ENCODE measurements at regions not wholly inside any gene's neighbourhood (a gene's known extent, or its start where the extent isn't known, plus 50 kb on each side); places are given as distances from the start of the nearest gene placed in this dataset.

DNA sequence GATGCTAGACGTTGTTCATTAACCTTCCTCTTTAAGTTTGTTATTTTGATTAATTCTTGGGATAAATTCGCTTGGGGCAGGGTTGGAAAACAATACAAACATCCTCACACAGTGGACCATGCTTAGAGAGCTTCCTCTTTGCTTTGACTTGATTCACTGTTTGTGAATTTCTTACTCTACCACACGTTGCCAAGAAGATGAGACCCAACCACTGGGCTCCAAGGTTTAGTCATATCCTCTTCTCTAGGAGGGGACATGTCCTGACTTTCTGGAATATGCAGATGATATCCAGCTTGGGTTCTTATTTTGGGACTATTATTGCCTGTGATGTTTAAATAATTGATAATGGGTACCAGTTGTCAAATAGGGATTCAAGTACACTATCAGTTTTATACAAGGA is 428.2 kb downstream of the ATP23 start:
- ATAC-seq (no peak), DNase-seq (no peak)
- no peaks in the 10 kb centered on the region for H3K4me1 Mint-ChIP-seq
- no peak overlapping the region for H3K4me3 Mint-ChIP-seq
- H3K27me3 Mint-ChIP-seq = no peaks in the 10 kb centered on the region
- H3K9me3 ChIP-seq (ENCODE audit: control insufficient read depth, low read length, poor library complexity, severe bottlenecking) = no peaks in the 10 kb centered on the region
- no peak overlapping the region for H3K27ac Mint-ChIP-seq
- no peaks in the 10 kb centered on the region for H3K36me3 Mint-ChIP-seq (ENCODE audit: low read depth)

GRCh38 chr12:58372298-58372697 is 430.9 kb downstream of the ATP23 start:
- ATAC-seq = no peak
- no peak for DNase-seq
- Mint-ChIP-seq H3K27ac (no peak overlapping the region), H3K4me1 (no peaks in the 10 kb centered on the region), H3K36me3 (ENCODE audit: low read depth) (no peaks in the 10 kb centered on the region), H3K4me3 (no peak overlapping the region), H3K27me3 (no peaks in the 10 kb centered on the region)
- H3K9me3 ChIP-seq (ENCODE audit: control insufficient read depth, low read length, poor library complexity, severe bottlenecking) = no peaks in the 10 kb centered on the region

DNA sequence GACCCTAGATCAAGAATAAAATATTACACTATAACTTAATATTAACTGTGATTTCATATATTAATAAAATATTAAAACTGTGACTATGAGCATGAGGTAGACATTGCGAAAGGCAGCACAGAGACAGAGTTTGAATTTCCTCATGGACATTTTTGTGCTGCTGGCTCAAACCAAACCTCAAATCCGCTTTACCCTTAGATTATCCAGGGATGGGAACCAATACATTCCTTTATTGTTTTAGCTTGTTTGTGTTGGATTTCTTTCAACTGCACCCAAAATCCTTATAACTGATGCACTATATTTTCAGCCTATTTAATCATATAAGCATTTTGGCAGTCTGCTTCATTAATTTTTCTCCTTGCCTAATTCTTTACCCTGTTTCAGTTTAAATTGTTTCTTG is 436.7 kb downstream of the ATP23 start:
- Mint-ChIP-seq H3K4me1 (no peaks in the 10 kb centered on the region), H3K27ac (no peak overlapping the region), H3K27me3 (peaks cover 19% of the 10 kb centered on the region), H3K36me3 (ENCODE audit: low read depth) (no peaks in the 10 kb centered on the region), H3K4me3 (no peak overlapping the region)
- no peak for ATAC-seq
- no peak for DNase-seq
- no peaks in the 10 kb centered on the region for H3K9me3 ChIP-seq (ENCODE audit: control insufficient read depth, low read length, poor library complexity, severe bottlenecking)

DNA sequence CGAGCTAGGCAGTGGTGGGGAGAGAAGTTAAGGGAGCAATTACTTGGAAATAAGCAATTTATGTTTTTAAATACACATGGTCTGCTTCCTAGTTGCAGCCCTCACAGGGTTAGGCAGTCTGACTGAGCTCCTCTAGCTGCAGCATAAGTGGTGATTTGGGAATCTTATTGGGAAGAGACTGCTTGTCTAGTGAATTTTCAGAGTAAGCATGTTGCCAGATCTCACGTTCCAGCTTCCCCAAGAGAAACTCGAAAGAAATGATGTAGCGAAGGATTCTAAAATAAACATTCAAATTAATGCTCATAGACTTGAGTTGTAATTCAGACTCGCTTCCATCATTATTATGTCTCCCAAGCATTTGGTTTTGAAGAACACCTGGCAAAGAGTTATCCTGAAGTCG is 440.2 kb downstream of the ATP23 start:
- no peak for DNase-seq
- no peaks in the 10 kb centered on the region for H3K9me3 ChIP-seq (ENCODE audit: control insufficient read depth, low read length, poor library complexity, severe bottlenecking)
- ATAC-seq = no peak
- Mint-ChIP-seq H3K27ac (no peak overlapping the region), H3K27me3 (peaks cover 50% of the 10 kb centered on the region), H3K4me1 (no peaks in the 10 kb centered on the region), H3K36me3 (ENCODE audit: low read depth) (no peaks in the 10 kb centered on the region), H3K4me3 (no peak overlapping the region)

DNA sequence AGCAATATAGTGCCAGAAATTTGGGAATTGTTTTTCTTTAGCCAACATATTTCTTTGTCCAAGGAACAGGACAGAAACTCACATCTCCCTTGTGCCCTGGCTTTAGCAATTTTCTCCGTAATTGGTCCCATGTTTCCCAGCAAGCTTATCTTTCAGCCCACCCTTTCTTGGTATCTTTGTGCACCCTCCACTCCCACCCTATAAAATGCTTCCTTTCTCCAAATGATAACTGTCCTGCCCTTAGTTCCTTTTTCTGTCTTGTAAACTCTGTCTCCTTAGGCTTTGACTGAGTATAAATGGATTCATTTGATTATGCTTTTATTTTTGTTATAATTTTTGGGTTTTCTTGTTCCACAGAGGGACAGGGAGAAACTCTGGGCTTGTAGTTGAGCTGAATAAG is 442.8 kb downstream of the ATP23 start:
- no peak for DNase-seq

DNA sequence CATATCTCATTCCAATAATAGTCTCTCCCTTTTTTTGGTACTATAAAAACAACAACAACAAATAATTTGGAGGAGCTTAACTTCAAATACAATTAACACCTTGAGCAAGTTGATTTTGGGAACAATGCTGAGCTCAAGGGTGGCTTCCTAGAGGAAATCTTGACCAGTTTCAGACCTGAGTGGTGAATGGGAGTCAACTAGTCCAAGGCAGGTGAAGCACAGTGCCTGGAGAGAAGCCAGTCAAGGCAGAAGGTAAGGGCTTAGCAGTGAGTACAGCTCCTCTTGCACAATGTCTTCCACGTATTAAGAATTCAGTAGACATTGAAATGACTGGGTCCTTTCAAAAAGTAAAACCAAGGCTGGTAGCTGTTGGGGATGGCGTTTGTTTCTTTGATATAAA is 444.8 kb downstream of the ATP23 start:
- H3K27ac Mint-ChIP-seq = no peak overlapping the region
- H3K9me3 ChIP-seq (ENCODE audit: control insufficient read depth, low read length, poor library complexity, severe bottlenecking) = no peaks in the 10 kb centered on the region

More for the DNA sequence above, 442.8 kb downstream of the ATP23 start:
- H3K36me3 Mint-ChIP-seq (ENCODE audit: low read depth) = no peaks in the 10 kb centered on the region
- H3K27ac Mint-ChIP-seq = no peak overlapping the region
- H3K9me3 ChIP-seq (ENCODE audit: control insufficient read depth, low read length, poor library complexity, severe bottlenecking) = no peaks in the 10 kb centered on the region
- peaks cover 50% of the 10 kb centered on the region for H3K27me3 Mint-ChIP-seq
- no peak overlapping the region for H3K4me3 Mint-ChIP-seq
- no peaks in the 10 kb centered on the region for H3K4me1 Mint-ChIP-seq
- ATAC-seq = no peak

DNA sequence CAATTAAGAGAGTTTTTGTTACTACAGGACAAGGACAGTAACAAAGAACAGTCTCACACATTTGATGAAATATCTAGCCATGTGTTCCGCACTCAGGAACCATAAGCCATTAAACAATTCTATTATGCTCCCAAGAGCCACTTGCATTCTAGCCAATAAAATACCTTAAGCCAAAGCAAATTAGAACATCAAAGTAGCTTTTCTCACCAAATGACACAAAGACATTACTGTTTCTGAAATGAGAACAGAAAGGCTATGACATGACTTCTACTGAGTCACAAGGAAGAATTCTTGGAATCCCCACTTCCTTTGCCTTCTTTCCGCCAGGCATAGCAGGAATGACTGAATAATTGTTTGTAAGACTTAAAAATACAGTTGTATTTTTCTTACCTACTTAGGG is 445.8 kb downstream of the ATP23 start:
- ATAC-seq (no peak), DNase-seq (no peak)
- H3K9me3 ChIP-seq (ENCODE audit: control insufficient read depth, low read length, poor library complexity, severe bottlenecking) = no peaks in the 10 kb centered on the region
- peaks cover 44% of the 10 kb centered on the region for H3K27me3 Mint-ChIP-seq
- H3K27ac Mint-ChIP-seq = no peak overlapping the region
- H3K4me1 Mint-ChIP-seq = no peaks in the 10 kb centered on the region
- no peaks in the 10 kb centered on the region for H3K36me3 Mint-ChIP-seq (ENCODE audit: low read depth)
- H3K4me3 Mint-ChIP-seq = no peak overlapping the region

More for the DNA sequence above, 444.8 kb downstream of the ATP23 start:
- no peak overlapping the region for H3K4me3 Mint-ChIP-seq
- no peaks in the 10 kb centered on the region for H3K4me1 Mint-ChIP-seq
- no peaks in the 10 kb centered on the region for H3K36me3 Mint-ChIP-seq (ENCODE audit: low read depth)
- H3K27me3 Mint-ChIP-seq = peaks cover 50% of the 10 kb centered on the region
- DNase-seq (no peak), ATAC-seq (no peak)

GRCh38 chr12:58388261-58388660 is 446.9 kb downstream of the ATP23 start:
- H3K9me3 ChIP-seq (ENCODE audit: control insufficient read depth, low read length, poor library complexity, severe bottlenecking) = no peaks in the 10 kb centered on the region
- Mint-ChIP-seq H3K4me3 (no peak overlapping the region), H3K27me3 (peaks cover 36% of the 10 kb centered on the region), H3K27ac (no peak overlapping the region), H3K4me1 (no peaks in the 10 kb centered on the region), H3K36me3 (ENCODE audit: low read depth) (no peaks in the 10 kb centered on the region)
- DNase-seq (no peak), ATAC-seq (no peak)

- no peak overlapping the region for H3K4me3 Mint-ChIP-seq
Measured at GRCh38 chr12:58393152-58393551, 451.8 kb downstream of the ATP23 start.

DNA sequence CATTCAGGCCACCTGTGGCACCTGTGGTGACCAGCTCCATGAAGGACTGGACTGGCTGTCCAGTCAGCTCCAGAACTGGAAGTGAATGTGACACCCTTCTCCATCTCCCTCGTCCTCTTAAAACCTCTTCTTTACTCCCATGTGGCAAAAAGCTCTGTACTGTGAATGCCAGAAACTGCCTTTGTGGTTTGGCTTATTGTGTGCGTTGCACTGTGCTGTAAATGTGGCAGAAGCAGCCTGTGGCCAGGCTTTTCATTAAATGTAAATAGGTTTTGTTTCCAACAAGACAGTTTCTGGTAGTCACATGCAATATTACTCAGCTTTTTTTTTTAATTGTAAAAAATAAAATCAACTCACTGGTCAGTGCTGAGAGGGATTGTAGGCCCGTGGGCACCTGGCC is 453.7 kb downstream of the ATP23 start:
- DNase-seq (no peak), ATAC-seq (no peak)
- Mint-ChIP-seq H3K36me3 (ENCODE audit: low read depth) (no peaks in the 10 kb centered on the region), H3K27ac (no peak overlapping the region), H3K4me3 (no peak overlapping the region), H3K27me3 (peaks cover 6% of the 10 kb centered on the region), H3K4me1 (no peaks in the 10 kb centered on the region)
- H3K9me3 ChIP-seq (ENCODE audit: control insufficient read depth, low read length, poor library complexity, severe bottlenecking) = no peaks in the 10 kb centered on the region

More at GRCh38 chr12:58393152-58393551, 451.8 kb downstream of the ATP23 start:
- Mint-ChIP-seq H3K36me3 (ENCODE audit: low read depth) (no peaks in the 10 kb centered on the region), H3K27ac (no peak overlapping the region), H3K27me3 (peaks cover 6% of the 10 kb centered on the region), H3K4me1 (no peaks in the 10 kb centered on the region)
- DNase-seq = no peak
- no peaks in the 10 kb centered on the region for H3K9me3 ChIP-seq (ENCODE audit: control insufficient read depth, low read length, poor library complexity, severe bottlenecking)
- ATAC-seq = no peak

- no peaks in the 10 kb centered on the region for H3K4me1 Mint-ChIP-seq
- no peaks in the 10 kb centered on the region for H3K36me3 Mint-ChIP-seq (ENCODE audit: low read depth)
- no peak overlapping the region for H3K4me3 Mint-ChIP-seq
Measured at GRCh38 chr12:58395470-58395869, 454.1 kb downstream of the ATP23 start.

DNA sequence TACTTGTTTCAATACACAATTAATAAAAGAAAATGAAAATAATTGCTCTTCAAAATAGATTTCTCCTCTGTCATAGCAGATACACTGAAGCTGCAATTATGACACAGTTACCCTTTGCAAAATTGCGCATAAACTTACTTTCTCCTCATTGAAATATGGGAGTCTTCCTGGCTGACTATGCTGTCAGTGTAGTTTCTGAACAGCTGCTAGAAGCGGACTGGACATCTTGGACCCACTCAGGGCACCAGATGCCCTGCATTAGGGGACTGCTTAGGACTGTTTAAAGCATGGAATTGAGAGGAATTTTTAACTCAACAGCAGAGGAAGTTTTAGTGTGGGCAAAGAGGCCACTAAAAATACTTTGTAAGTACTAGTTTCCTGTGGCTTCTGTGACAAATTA is 454.9 kb downstream of the ATP23 start:
- ATAC-seq = no peak
- peaks cover 3% of the 10 kb centered on the region for H3K27me3 Mint-ChIP-seq
- no peak overlapping the region for H3K4me3 Mint-ChIP-seq
- no peak for DNase-seq
- no peak overlapping the region for H3K27ac Mint-ChIP-seq
- no peaks in the 10 kb centered on the region for H3K36me3 Mint-ChIP-seq (ENCODE audit: low read depth)
- H3K4me1 Mint-ChIP-seq = no peaks in the 10 kb centered on the region
- H3K9me3 ChIP-seq (ENCODE audit: control insufficient read depth, low read length, poor library complexity, severe bottlenecking) = no peaks in the 10 kb centered on the region

More at GRCh38 chr12:58395470-58395869, 454.1 kb downstream of the ATP23 start:
- ATAC-seq = no peak
- no peak for DNase-seq
- Mint-ChIP-seq H3K27me3 (peaks cover 6% of the 10 kb centered on the region), H3K27ac (no peak overlapping the region)
- no peaks in the 10 kb centered on the region for H3K9me3 ChIP-seq (ENCODE audit: control insufficient read depth, low read length, poor library complexity, severe bottlenecking)

GRCh38 chr12:58405363-58405762 is 464.0 kb downstream of the ATP23 start:
- H3K9me3 ChIP-seq (ENCODE audit: control insufficient read depth, low read length, poor library complexity, severe bottlenecking) = no peaks in the 10 kb centered on the region
- DNase-seq = no peak
- Mint-ChIP-seq H3K27ac (no peak overlapping the region), H3K4me3 (no peak overlapping the region), H3K36me3 (ENCODE audit: low read depth) (no peaks in the 10 kb centered on the region), H3K4me1 (no peaks in the 10 kb centered on the region), H3K27me3 (peaks cover 8% of the 10 kb centered on the region)
- no peak for ATAC-seq

DNA sequence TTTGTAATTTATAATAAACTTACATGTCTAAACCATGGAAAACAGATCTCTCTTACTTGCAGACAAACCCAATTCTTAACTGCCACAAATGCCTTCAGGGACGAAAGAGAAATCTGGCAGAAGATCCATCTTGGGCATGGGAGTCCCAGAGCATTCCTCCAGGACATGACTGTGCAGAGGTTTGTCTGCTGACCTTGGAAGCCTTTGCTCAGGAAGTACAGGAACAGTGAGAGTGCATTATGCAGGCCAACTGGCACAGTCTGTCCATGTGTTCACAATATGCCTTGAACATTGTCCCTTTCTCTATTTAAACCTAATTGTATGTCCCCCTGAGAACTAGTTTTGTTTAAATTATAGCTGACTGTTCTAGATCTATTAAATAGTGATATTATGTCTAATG is 467.1 kb downstream of the ATP23 start:
- no peaks in the 10 kb centered on the region for H3K9me3 ChIP-seq (ENCODE audit: control insufficient read depth, low read length, poor library complexity, severe bottlenecking)
- Mint-ChIP-seq H3K27me3 (peaks cover 19% of the 10 kb centered on the region), H3K4me3 (no peak overlapping the region), H3K36me3 (ENCODE audit: low read depth) (peaks cover 2% of the 10 kb centered on the region), H3K4me1 (peaks cover 2% of the 10 kb centered on the region), H3K27ac (no peak overlapping the region)
- ATAC-seq = no peak
- no peak for DNase-seq
